ENCODE measurements at regions not wholly inside any gene's neighbourhood (a gene's known extent, or its start where the extent isn't known, plus 50 kb on each side); places are given as distances from the start of the nearest gene placed in this dataset.

- TF ChIP-seq EZH2 (IDR thresholded peaks at IDR 0.05; ENCODE audit: insufficient read depth, poor library complexity, severe bottlenecking) (no peak), EZH2phosphoT487 (IDR thresholded peaks at IDR 0.05; ENCODE audit: insufficient read depth, low read depth) (no peak)
Observed at GRCh38 chr9:8156346-8156745, 356.8 kb upstream of the DMAC1 start.
